Central memory CD4-positive, alpha-beta T cell (primary cell): ENCODE measurements at regions not wholly inside any gene's neighbourhood (a gene's known extent, or its start where the extent isn't known, plus 50 kb on each side); places are given as distances from the start of the nearest gene placed in this dataset.

ENCODE experiments used
- DNase-seq: peaks from one replicate; pipeline ENCODE4 v3.0.0; 2022

DNA sequence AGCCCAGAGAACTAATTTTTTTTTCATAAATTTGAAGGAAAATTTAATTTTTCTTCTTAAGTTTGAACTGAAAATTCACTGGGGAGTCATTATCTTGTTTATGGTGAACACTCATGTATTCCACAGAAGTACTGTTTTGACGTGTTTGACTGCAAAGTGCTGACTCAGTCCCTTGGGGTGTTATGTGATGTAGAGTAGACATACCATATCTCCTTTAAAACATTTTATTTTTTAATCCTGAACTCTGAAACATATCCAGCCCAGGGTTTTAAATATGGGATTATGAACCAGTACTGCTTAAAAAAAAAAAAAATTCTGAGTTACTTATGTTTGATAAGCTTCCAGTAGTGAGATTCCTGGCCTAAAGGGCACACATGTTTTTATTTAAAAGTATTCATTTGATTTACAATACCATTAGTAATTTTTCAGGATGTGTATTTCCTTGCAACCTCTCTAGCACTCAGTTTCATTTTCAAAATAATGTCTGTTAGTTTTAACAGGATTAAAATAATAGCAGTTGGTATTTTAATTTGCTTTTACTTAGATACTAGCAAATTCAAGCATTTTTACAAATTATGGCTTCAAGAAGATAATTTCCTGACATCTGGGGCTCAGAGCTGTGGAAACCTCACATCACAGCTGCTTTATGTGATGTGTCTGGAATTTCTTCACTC, 81.7 kb upstream of the PDE10A start:
- no peak for DNase-seq

GRCh38 chr6:165743366-165743898, 80.4 kb upstream of the PDE10A start:
- no peak for DNase-seq

DNA sequence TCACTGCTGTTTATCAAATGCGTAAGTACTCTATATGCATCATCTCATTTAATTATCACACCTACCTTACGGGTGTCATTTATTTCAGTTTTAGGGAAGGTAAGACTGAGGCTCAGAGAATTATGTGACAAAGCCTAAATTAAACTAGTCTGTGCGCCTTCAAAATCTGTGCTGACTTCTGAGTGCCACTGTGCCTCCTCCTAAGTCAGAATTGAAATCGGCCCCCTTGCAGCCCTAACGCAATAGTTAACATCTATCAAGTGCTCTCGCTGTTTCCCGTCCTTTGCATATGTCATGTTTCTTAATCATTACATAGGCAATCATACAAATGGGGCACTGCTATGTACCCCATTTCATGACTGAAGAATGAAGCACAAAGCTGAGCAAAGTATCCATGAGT, 79.0 kb upstream of the PDE10A start:
- no peak for DNase-seq

DNA sequence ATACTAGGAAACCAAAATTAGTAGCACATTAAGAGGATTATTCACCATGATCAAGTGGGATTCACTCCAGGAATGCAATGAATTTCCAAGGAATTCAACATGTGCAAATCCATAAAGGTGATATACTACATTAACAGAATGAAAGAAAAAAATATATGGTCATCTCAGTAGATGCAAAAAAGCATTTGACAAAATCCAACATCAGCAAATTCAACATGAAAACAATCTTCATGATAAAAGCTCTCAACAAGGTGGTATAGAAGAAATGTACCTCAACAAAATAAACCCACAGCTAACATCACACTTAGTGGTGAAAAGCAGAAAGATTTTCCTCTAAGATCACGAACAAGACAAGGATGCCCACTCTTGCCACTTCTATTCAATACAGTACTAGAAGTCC, 74.4 kb upstream of the PDE10A start:
- no peak for DNase-seq

- no peak for DNase-seq
Measured at GRCh38 chr6:165735065-165735464, 72.0 kb upstream of the PDE10A start.

GRCh38 chr6:165733489-165733791, 70.4 kb upstream of the PDE10A start:
- no peak for DNase-seq

DNA sequence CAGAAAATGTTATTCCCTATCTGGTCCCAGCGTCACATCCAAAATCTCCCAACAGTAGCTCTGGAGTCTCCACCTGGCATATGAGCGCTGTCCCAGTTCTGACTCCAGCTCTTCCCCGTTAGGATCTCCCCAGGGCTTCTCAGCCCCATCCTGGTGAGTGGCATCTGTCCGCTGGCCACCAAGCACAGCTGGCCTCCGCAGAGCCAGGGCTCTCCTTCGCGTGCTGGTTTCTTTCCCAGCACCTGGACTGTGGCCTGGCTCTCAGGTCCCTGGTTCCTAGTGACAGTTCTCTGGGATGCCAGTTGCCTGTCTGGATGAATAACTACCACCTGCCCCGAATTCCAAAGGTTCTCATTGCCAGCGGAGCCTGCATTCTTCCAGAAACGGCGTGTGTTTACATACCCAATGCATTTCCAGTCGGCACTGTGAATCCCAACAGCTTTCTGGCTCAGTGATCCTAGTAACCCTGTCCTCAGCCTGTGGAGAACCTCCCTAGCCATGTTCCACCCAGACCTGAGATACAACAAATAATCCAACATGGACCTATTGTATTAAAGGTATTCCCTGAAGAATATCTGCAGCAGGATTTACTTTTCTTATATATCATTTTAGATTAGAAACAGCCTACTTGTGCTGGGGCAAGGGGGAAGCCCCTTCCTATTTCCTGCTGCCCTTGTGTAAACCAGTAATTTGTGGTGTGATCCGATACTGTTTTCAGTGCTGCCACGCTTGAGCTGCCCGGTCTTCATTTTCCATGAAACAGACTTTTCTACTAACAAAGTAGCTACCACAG, 69.9 kb upstream of the PDE10A start:
- DNase-seq, result no peak

GRCh38 chr6:165729307-165729936, 66.4 kb upstream of the PDE10A start:
- DNase-seq, result no peak

DNA sequence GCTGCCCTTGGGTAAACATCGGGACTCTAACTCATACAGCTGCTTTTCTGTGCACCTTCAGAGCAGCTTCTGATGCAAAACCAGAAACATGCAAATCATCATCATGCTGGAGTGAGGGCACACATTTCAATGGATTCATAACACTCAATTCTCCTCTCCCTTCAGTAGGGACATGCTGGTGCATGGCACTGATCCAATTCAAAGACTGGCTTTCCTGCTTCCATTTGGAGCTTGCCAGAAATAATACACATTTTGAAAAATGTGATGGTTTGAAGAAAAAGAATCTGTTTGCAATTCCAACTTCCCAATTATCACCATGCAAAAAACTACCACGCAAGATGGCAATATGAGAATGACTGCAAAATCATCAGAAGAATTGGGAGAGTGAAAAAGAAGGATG, 65.2 kb upstream of the PDE10A start:
- no peak for DNase-seq

DNA sequence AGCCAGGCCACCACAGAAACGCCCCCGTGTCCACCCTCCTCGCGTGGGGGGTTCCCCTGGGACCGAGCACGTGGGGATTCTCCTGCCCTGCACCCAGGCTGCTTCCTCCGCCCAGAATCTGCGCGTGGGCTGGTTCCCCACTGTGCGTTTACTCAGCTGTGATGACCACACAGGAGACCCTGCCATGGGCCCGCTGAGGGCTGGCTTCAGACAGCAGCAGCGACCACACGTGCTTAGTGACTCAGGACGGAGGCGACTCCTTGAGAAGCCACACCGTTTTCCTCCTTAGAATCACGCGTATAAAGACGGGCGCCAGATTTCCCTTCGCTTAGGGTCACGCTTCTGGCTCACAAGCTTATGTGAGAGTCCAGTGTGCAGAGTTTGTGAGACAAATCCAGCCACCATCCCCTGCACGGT, 63.9 kb upstream of the PDE10A start:
- DNase-seq, result no peak

- DNase-seq, result no peak
Measured at GRCh38 chr6:165726290-165726875, 63.3 kb upstream of the PDE10A start.

GRCh38 chr6:165725201-165725600, 62.2 kb upstream of the PDE10A start:
- DNase-seq, result no peak

DNA sequence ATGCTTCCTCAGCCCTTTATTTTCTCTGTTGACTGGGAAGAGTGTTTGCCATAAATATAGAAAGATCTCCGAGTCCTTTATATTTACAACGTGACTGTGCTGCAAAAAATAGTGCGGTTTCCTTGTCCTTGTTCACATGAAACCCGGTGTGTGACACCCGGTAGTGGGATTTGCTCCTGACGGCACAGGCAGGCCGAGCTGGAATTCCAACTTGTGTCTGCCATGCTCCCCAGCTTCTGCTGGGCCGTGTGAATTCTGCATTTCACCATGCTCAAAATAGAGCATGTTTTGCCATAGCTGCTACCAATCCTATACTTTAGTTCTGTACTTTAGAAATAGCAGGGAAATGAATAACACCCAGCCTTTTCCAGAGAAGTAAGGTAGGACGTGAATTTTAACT, 60.3 kb upstream of the PDE10A start:
- DNase-seq, result no peak

GRCh38 chr6:165722022-165722421, 59.0 kb upstream of the PDE10A start:
- no peak for DNase-seq

DNA sequence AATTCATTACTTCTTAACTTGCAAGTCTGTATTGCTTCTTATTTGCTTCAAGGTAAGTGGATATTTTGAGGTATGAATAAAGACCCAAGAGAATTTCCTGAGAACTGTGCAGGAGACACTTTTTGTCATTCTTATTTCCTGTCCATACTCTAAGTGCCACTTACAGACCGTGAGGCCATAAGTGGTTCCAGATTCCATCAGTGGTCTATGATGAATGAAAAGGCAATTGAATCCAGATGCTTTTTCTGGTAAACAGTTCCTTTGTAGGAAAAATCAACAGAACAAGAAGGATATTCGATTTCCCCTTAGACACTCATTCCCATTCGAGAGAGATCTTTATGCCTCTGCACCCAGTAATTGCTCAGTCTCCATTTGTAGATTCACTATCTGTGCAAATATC, 58.3 kb upstream of the PDE10A start:
- no peak for DNase-seq

GRCh38 chr6:165718491-165718891, 55.5 kb upstream of the PDE10A start:
- no peak for DNase-seq

DNA sequence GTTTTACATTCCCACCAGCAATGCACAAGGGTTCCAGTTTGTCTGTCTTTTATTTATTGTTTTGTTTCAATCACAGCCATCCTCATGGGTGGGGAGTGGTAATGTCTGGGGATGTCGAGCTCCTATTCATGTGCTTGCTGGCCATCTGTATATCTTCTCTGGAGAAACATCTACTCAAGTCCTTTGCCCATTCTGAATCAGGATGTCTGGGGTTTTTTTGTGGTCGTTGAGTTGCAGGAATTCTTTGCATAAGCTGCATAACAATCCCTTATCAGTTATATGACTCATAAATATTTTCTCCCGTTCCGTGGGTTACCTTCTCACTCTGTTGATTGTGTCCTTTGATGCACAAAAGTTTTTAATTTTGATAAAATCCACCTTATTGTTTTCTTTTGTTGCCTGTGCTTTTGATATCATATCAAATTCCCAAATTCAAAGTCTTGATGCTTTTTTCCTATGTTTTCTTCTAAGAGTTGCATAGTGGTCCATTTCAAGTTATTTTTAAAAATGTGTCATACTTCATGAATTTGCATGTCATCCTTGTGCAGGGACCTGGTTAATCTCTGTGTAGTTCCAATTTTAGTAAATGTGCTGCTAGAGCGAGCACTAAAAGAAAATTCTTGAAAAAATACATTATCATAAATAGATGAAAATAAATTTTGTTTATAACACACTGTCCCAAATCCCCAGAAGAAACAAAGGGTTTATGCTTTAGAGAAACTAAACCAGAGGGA, 54.9 kb upstream of the PDE10A start:
- DNase-seq, result no peak

- no peak for DNase-seq
Measured at GRCh38 chr6:165716886-165717285, 53.8 kb upstream of the PDE10A start.

- DNase-seq, result no peak
Measured at GRCh38 chr6:165715428-165715827, 52.4 kb upstream of the PDE10A start.

- DNase-seq, result no peak
Measured at GRCh38 chr6:165714907-165715306, 51.9 kb upstream of the PDE10A start.

GRCh38 chr6:165713845-165714466, 50.9 kb upstream of the PDE10A start:
- DNase-seq, result no peak
